ENCODE measurements at regions not wholly inside any gene's neighbourhood (a gene's known extent, or its start where the extent isn't known, plus 50 kb on each side); places are given as distances from the start of the nearest gene placed in this dataset.

GRCh38 chr3:31188112-31188511, 293.7 kb upstream of the GADL1 start:
- DNase-seq (ENCODE audit: low read depth, low spot score), result no peak
- H3K4me3 ChIP-seq (ENCODE audit: low read depth, low read length), result no peak overlapping the region
- POLR2A ChIA-PET, result no interaction called here
- peaks cover 4% of the 10 kb centered on the region for H3K27me3 ChIP-seq (ENCODE audit: control insufficient read depth, insufficient read depth, low read length)
- no peaks in the 10 kb centered on the region for H3K9me3 ChIP-seq (ENCODE audit: control insufficient read depth, insufficient read depth, low read length)
- H3K27ac ChIP-seq (ENCODE audit: low read depth, low read length), result no peak overlapping the region
- no peak for TF ChIP-seq CTCF (IDR thresholded peaks at IDR 0.05; ENCODE audit: low read depth, low read length)
- CTCF ChIA-PET, result no interaction called here

- ChIA-PET CTCF (no interaction called here), POLR2A (no interaction called here)
- no peaks in the 10 kb centered on the region for H3K9me3 ChIP-seq (ENCODE audit: control insufficient read depth, insufficient read depth, low read length)
- H3K27me3 ChIP-seq (ENCODE audit: control insufficient read depth, insufficient read depth, low read length), result no peaks in the 10 kb centered on the region
- no peak overlapping the region for H3K27ac ChIP-seq (ENCODE audit: low read depth, low read length)
- no peak for DNase-seq (ENCODE audit: low read depth, low spot score)
- no peak overlapping the region for H3K4me3 ChIP-seq (ENCODE audit: low read depth, low read length)
- no peak for TF ChIP-seq CTCF (IDR thresholded peaks at IDR 0.05; ENCODE audit: low read depth, low read length)
These were observed 294.9 kb upstream of the GADL1 start for GRCh38 chr3:31189330-31189729.

GRCh38 chr3:31189971-31190370, 295.5 kb upstream of the GADL1 start:
- no peak for TF ChIP-seq CTCF (IDR thresholded peaks at IDR 0.05; ENCODE audit: low read depth, low read length)
- POLR2A ChIA-PET, result no interaction called here
- CTCF ChIA-PET, result no interaction called here
- Histone ChIP-seq H3K9me3 (ENCODE audit: control insufficient read depth, insufficient read depth, low read length) (no peaks in the 10 kb centered on the region), H3K27ac (ENCODE audit: low read depth, low read length) (no peak overlapping the region), H3K4me3 (ENCODE audit: low read depth, low read length) (no peak overlapping the region), H3K27me3 (ENCODE audit: control insufficient read depth, insufficient read depth, low read length) (no peaks in the 10 kb centered on the region)
- no peak for DNase-seq (ENCODE audit: low read depth, low spot score)

GRCh38 chr3:31191354-31191753, 296.9 kb upstream of the GADL1 start:
- Histone ChIP-seq H3K4me3 (ENCODE audit: low read depth, low read length) (no peak overlapping the region), H3K27ac (ENCODE audit: low read depth, low read length) (no peak overlapping the region), H3K9me3 (ENCODE audit: control insufficient read depth, insufficient read depth, low read length) (no peaks in the 10 kb centered on the region), H3K27me3 (ENCODE audit: control insufficient read depth, insufficient read depth, low read length) (no peaks in the 10 kb centered on the region)
- no peak for DNase-seq (ENCODE audit: low read depth, low spot score)
- ChIA-PET CTCF (no interaction called here), POLR2A (no interaction called here)
- TF ChIP-seq CTCF (IDR thresholded peaks at IDR 0.05; ENCODE audit: low read depth, low read length), result no peak

- POLR2A ChIA-PET, result no interaction called here
- CTCF ChIA-PET, result no interaction called here
- Histone ChIP-seq H3K27me3 (ENCODE audit: control insufficient read depth, insufficient read depth, low read length) (no peaks in the 10 kb centered on the region), H3K27ac (ENCODE audit: low read depth, low read length) (no peak overlapping the region), H3K9me3 (ENCODE audit: control insufficient read depth, insufficient read depth, low read length) (no peaks in the 10 kb centered on the region), H3K4me3 (ENCODE audit: low read depth, low read length) (no peak overlapping the region)
- DNase-seq (ENCODE audit: low read depth, low spot score), result no peak
- no peak for TF ChIP-seq CTCF (IDR thresholded peaks at IDR 0.05; ENCODE audit: low read depth, low read length)
These were observed 299.0 kb upstream of the GADL1 start for GRCh38 chr3:31193429-31193828.

All from AG04450 (cell line).